Activated CD4-positive, alpha-beta memory T cell treated with anti-CD3 and anti-CD28 coated beads for 36 hours (primary cell): ENCODE measurements at regions not wholly inside any gene's neighbourhood (a gene's known extent, or its start where the extent isn't known, plus 50 kb on each side); places are given as distances from the start of the nearest gene placed in this dataset.
"Not testable (repeated sequence)": the region's sequence is repeated elsewhere in the genome, so short reads cannot be mapped to it uniquely, and the experiment has no call there.

ENCODE experiments used
- CTCF ChIA-PET: fragments of 350-600 bp; sonication (Branson Sonifier 250); formaldehyde crosslinking; loops from one replicate; lab custom pipeline; 2021; ENCODE audit warnings: antibody characterized with exemption, inconsistent platforms; lab: Charles Lee
- POLR2A ChIA-PET: fragments of 350-600 bp; sonication (Branson Sonifier 250); formaldehyde crosslinking; loops from one replicate; lab custom pipeline; 2021; ENCODE audit warnings: antibody characterized with exemption; lab: Charles Lee
- DNase-seq: peaks from one replicate; pipeline ENCODE4 v3.0.0-alpha.2; 2020
- H3K27ac Mint-ChIP-seq: one replicate; pipeline ENCODE4 v1.8.0; 2021; ENCODE audit warnings: mixed read lengths
- H3K27me3 Mint-ChIP-seq: one replicate; pipeline ENCODE4 v1.8.0; 2021; ENCODE audit warnings: mixed read lengths
- H3K36me3 Mint-ChIP-seq: one replicate; pipeline ENCODE4 v1.8.0; 2021; ENCODE audit warnings: mixed read lengths
- H3K4me1 Mint-ChIP-seq: one replicate; pipeline ENCODE4 v1.8.0; 2021; ENCODE audit warnings: low read depth, mixed read lengths
- H3K4me3 Mint-ChIP-seq: one replicate; pipeline ENCODE4 v1.8.0; 2021; ENCODE audit warnings: mild to moderate bottlenecking, mixed read lengths
- H3K9me3 Mint-ChIP-seq: one replicate; pipeline ENCODE4 v1.8.0; 2021; ENCODE audit warnings: mixed read lengths
- intact Hi-C: fragments of 100-400 bp; cut with micrococcal nuclease; formaldehyde crosslinking; loops from one replicate; pipeline ENCODE4 v1.15.1; 2023

DNA sequence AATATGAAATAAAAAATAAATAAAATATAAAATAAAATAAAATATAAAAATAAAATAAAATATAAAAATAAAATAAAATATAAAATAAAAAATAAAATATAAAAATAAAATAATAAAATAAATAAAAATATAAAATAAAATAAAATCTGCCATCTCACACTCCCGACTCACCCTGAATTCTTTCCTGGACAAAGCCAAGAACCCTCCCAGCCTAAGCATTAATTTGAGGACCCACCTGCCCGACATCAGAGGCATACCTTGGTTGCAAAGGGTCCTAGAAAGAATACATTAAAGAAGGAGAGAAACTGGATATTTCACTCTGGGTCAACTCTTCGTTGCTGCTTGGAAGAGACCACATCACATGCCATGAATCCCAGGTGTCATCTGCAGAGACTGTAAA is 138.3 kb downstream of the CRLF2 start:
- intact Hi-C loops, result no loop called here
- H3K27ac Mint-ChIP-seq, result peak overlapping the region; percentile 74
- peaks cover 5% of the 10 kb centered on the region for H3K4me1 Mint-ChIP-seq
- CTCF ChIA-PET, result no interaction called here
- POLR2A ChIA-PET, result no interaction called here
- no peak for DNase-seq
- peaks cover 8% of the 10 kb centered on the region for H3K27me3 Mint-ChIP-seq
- peak overlapping the region; percentile 44 for H3K4me3 Mint-ChIP-seq
- H3K9me3 Mint-ChIP-seq, result peaks cover 14% of the 10 kb centered on the region
- no peaks in the 10 kb centered on the region for H3K36me3 Mint-ChIP-seq

DNA sequence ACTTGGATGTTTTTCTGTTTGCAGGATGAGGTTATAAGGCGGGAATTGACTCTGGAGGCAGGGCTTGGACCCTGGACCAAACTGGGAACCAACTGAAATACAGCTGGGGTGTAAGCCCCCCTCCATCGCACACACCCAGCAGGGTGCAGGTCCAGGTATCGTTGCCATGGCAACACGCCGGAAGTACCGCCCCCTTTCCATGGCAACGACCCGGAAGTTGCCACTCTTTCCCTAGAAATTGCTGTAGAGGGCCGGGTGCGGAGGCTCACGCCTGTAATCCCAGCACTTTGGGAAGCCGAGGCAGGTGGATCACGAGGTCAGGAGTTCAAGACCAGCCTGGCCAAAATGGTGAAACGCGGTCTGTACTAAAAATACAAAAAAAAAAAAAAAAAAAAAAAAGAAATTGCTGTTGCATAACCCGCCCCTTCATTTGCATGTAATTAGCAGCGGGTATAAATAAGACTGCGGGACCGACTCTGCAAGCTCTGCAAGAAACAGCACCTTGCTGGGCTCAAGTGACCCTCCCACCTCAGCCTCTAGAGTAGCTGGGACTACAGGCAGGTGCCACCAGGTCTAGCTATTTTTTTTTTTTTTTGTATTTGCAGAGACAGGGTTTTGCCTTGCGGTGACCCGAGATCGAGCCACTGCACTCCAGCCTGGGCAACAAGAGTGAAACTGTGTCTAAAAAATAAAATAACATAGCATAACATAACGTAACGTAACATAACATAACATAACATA is 139.6 kb downstream of the CRLF2 start:
- intact Hi-C loops, result no loop called here
- peaks cover 8% of the 10 kb centered on the region for H3K27me3 Mint-ChIP-seq
- POLR2A ChIA-PET, result no interaction called here
- peaks cover 14% of the 10 kb centered on the region for H3K9me3 Mint-ChIP-seq
- no peak overlapping the region for H3K27ac Mint-ChIP-seq
- no peak overlapping the region for H3K4me3 Mint-ChIP-seq
- peaks cover 5% of the 10 kb centered on the region for H3K4me1 Mint-ChIP-seq
- H3K36me3 Mint-ChIP-seq, result no peaks in the 10 kb centered on the region
- CTCF ChIA-PET, result no interaction called here
- DNase-seq, result peak; percentile 15

DNA sequence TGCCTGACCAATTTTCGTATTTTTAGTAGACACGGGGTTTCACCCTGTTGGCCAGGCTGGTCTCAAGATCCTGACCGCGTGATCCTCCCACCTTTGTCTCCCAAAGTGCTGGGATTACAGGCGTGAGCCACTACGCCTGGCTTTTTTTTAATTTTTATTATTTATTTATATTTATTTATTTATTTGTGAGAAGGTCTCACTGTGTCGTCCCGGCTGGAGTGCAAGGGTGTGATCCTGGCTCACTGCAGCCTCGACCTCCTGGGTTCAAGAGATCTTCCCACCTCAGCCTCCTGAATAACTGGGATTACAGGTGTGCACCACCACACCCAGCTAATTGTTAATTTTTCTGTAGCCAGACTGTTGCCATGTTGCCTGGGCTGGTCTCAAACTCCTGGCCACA is 141.1 kb downstream of the CRLF2 start:
- peaks cover 3% of the 10 kb centered on the region for H3K27me3 Mint-ChIP-seq
- no peaks in the 10 kb centered on the region for H3K4me1 Mint-ChIP-seq
- no peak overlapping the region for H3K4me3 Mint-ChIP-seq
- ChIA-PET POLR2A (no interaction called here), CTCF (no interaction called here)
- no peak overlapping the region for H3K27ac Mint-ChIP-seq
- H3K36me3 Mint-ChIP-seq, result no peaks in the 10 kb centered on the region
- DNase-seq, result no peak
- peaks cover 14% of the 10 kb centered on the region for H3K9me3 Mint-ChIP-seq
- intact Hi-C loops, result no loop called here

DNA sequence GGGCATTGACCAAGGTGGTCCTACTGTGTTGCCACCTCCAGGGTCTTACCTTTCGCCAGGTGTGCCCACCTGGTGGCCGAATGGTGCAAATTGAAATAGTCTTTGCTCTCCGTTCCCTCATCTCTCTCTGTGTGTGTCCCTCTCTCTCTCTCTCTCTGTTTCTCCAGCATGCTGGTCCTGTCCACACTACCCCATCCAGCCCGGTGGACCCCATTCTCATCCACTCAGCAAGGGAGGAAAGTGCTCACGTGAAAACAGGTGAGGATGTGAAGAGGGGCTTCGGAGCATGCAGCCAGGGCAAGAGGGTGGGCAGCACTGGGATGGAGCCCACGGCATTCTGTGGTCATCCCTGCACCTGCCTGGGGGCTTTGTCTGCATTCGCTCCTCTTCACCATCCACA is 150.1 kb downstream of the CRLF2 start:
- Mint-ChIP-seq H3K4me3 (no peak overlapping the region), H3K4me1 (no peaks in the 10 kb centered on the region), H3K27ac (no peak overlapping the region), H3K27me3 (no peaks in the 10 kb centered on the region), H3K9me3 (peaks cover 16% of the 10 kb centered on the region), H3K36me3 (no peaks in the 10 kb centered on the region)
- POLR2A ChIA-PET, result no interaction called here
- DNase-seq, result no peak
- intact Hi-C loops, result no loop called here
- CTCF ChIA-PET, result no interaction called here

DNA sequence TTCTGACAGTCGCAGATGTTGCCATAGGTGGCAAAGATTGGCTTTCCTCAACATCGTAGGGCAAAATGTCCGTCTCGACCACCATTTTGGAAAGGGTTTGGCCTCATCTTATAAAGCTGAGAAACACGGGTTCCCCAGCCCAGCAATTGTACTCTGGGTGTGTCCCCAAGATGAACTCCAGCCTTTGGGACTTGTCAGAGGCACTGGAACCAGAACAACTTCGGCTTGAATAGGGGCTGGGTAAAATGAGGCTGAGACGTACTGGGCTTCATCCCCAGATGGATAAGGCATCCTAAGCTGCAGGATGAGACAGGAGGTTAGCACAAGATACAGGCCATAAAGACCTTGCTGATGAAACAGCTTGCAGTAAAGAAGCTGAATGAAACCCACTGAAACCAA is 151.9 kb downstream of the CRLF2 start:
- Mint-ChIP-seq H3K9me3 (peaks cover 16% of the 10 kb centered on the region), H3K4me3 (no peak overlapping the region), H3K36me3 (no peaks in the 10 kb centered on the region), H3K27me3 (no peaks in the 10 kb centered on the region), H3K4me1 (no peaks in the 10 kb centered on the region), H3K27ac (no peak overlapping the region)
- no peak for DNase-seq
- ChIA-PET CTCF (no interaction called here), POLR2A (no interaction called here)
- intact Hi-C loops, result no loop called here

DNA sequence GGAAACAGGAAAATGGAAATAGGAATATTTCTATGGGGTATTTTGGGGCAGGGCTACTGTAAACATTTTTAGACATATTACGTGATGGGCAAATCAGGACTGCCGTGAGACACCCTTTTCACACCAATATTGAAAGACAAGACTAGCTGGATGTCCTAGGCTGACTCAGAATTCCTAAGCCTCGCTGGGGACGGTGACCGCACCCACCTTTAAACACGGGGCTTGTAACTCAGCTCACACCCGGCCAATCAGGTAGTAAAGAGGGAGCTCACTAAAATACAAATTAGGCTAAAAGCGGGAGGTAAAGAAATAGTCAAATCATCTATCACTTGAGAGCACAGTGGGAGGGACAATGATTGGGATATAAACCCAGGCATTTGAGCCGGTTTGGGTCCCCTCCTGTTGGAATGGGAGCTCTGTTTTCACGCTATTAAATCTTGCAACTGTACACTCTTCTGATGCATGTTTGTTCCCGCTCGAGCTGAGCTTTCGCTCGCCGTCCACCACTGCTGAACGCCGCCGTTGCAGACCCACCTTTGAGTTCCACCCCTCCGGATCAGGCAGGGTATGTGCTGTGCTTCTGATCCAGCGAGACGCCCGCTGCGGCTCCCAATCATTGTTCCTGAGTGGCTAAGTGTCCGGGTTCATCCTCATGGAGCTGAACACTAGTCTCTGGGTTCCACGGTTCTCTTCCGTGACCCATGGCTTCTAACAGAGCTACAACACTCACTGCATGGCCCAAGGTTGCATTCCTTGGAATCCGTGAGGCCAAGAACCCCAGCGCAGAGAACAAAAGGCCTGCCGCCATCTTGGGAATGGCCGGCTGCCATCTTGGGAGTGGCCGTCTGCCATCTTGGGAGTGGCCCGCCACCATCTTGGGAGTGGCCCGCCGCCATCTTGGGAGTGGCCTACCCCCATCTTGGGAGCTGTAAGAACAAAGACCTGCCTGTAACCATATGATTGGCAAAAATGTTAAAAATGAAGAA is 152.6 kb downstream of the CRLF2 start:
- CTCF ChIA-PET, result no interaction called here
- H3K4me1 Mint-ChIP-seq, result no peaks in the 10 kb centered on the region
- H3K9me3 Mint-ChIP-seq, result peaks cover 18% of the 10 kb centered on the region
- H3K27ac Mint-ChIP-seq, result no peak overlapping the region
- intact Hi-C loops, result no loop called here
- no peaks in the 10 kb centered on the region for H3K36me3 Mint-ChIP-seq
- no peak for DNase-seq
- H3K4me3 Mint-ChIP-seq, result no peak overlapping the region
- H3K27me3 Mint-ChIP-seq, result no peaks in the 10 kb centered on the region
- POLR2A ChIA-PET, result no interaction called here

DNA sequence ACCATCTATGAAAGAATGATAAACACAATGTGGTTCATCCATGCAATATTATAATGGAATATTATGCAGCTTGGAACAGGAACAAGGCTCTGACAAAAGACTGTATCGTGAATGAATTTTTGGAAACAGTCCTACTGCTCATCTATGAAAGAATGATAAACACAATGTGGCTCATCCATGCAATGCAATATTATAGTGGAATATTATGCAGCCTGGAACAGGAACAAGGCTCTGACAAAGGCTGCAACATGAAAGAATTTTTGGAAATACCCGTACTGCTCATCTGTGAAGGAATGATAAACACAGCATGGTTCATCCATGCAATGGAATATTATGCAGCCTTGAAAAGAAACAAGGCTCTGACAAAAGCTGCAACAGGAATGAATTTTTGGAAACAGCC is 158.8 kb downstream of the CRLF2 start:
- CTCF ChIA-PET, H3K27me3 Mint-ChIP-seq, DNase-seq, H3K4me3 Mint-ChIP-seq, intact Hi-C loops, POLR2A ChIA-PET, H3K4me1 Mint-ChIP-seq, H3K27ac Mint-ChIP-seq: not testable (repeated sequence)
- peaks cover 11% of the 10 kb centered on the region for H3K36me3 Mint-ChIP-seq
- H3K9me3 Mint-ChIP-seq, result peaks cover 33% of the 10 kb centered on the region

DNA sequence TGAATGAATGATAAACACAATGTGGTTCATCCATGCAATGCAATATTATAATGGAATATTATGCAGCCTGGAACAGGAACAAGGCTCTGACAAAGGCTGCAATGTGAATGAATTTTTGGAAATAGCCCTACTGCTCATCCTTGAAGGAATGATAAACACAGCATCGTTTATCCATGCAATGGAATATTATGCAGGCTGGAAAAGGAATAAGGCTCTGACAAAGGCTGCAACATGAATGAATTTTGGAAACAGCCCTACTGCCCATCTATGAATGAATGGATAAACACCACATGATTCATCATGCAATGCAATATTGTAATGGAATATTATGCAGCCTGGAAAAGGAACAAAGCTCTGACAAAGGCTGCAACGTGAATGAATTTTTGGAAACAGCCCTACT is 159.4 kb downstream of the CRLF2 start:
- no peak for DNase-seq
- Mint-ChIP-seq H3K4me1 (no peaks in the 10 kb centered on the region), H3K4me3 (no peak overlapping the region), H3K27me3 (no peaks in the 10 kb centered on the region), H3K9me3 (peaks cover 33% of the 10 kb centered on the region), H3K36me3 (peaks cover 11% of the 10 kb centered on the region), H3K27ac (no peak overlapping the region)
- CTCF ChIA-PET, result no interaction called here
- intact Hi-C loops, result no loop called here
- POLR2A ChIA-PET, result no interaction called here

DNA sequence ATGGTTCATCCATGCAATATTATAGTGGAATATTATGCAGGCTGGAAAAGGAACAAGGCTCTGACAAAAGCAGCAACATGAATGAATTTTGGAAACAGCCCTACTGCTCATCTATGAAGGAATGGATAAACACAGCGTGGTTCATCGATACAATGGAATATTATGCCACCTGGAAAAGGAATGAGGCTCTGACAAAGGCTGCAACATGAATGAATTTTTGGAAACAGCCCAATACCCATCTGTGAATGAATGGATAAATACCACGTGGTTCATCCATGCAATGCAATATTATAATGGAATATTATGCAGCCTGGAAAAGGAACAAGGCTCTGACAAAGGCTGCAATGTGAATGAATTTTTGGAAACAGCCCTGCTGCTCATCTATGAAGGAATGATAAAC is 160.4 kb downstream of the CRLF2 start:
- ChIA-PET CTCF (no interaction called here), POLR2A (no interaction called here)
- intact Hi-C loops, result no loop called here
- H3K9me3 Mint-ChIP-seq, result peaks cover 37% of the 10 kb centered on the region
- H3K4me3 Mint-ChIP-seq, result no peak overlapping the region
- H3K27me3 Mint-ChIP-seq, result no peaks in the 10 kb centered on the region
- peaks cover 11% of the 10 kb centered on the region for H3K36me3 Mint-ChIP-seq
- H3K4me1 Mint-ChIP-seq, result no peaks in the 10 kb centered on the region
- no peak overlapping the region for H3K27ac Mint-ChIP-seq
- DNase-seq, result no peak

DNA sequence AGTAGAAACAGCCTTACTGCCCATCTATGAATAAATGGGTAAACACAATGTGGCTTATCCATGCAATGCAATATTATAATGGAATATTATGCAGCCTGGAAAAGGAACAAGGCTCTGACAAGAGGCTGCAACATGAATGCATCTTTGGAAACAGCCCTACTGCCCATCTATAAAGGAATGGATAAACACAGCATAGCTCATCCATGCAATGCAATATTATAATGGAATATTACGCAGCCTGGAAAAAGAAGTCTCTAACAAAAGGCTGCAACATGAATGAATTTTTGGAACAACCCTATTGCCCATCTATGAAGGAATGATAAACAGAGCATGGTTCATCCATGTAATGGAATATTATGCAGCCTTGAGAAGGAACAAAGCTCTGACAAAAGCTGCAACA is 161.0 kb downstream of the CRLF2 start:
- H3K4me1 Mint-ChIP-seq, result no peaks in the 10 kb centered on the region
- H3K27ac Mint-ChIP-seq, result no peak overlapping the region

DNA sequence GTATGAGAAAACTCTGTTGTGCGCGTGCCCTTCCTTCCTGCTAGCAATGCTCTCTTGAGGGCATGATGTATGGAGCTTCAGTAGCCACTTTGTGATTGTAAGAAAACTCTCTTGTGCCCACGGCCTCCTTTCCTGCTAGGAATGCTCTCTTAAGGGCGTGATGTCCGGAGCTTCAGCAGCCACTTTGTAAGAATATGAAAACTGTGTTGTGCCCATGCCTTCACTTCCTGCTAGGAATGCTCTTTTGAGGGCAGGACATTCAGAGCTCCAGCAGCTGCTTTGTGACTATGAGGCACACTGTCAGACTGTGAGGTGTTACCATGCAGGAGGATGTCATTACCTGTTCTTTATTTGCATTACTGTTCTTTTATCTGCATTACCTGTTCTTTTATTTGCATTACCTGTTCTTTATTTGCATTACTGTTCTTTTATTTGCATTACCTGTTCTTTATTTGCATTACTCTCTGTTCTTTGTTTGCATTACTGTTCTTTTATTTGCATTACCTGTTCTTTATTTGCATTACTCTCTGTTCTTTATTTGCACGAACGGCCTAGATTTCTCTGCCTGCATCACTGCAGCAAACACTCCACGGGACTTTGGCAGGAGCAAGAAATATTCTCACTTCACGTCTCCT is 166.7 kb downstream of the CRLF2 start:
- ChIA-PET POLR2A (no interaction called here), CTCF (no interaction called here)
- H3K4me1 Mint-ChIP-seq, result no peaks in the 10 kb centered on the region
- peaks cover 2% of the 10 kb centered on the region for H3K36me3 Mint-ChIP-seq
- no peak overlapping the region for H3K27ac Mint-ChIP-seq
- DNase-seq, result no peak
- peaks cover 21% of the 10 kb centered on the region for H3K9me3 Mint-ChIP-seq
- no peaks in the 10 kb centered on the region for H3K27me3 Mint-ChIP-seq
- no peak overlapping the region for H3K4me3 Mint-ChIP-seq
- intact Hi-C loops, result no loop called here

More for the DNA sequence above, 161.0 kb downstream of the CRLF2 start:
- ChIA-PET CTCF (no interaction called here), POLR2A (no interaction called here)
- no peak for DNase-seq
- peaks cover 11% of the 10 kb centered on the region for H3K36me3 Mint-ChIP-seq
- H3K9me3 Mint-ChIP-seq, result peaks cover 38% of the 10 kb centered on the region
- intact Hi-C loops, result no loop called here
- no peaks in the 10 kb centered on the region for H3K27me3 Mint-ChIP-seq
- H3K4me3 Mint-ChIP-seq, result no peak overlapping the region

DNA sequence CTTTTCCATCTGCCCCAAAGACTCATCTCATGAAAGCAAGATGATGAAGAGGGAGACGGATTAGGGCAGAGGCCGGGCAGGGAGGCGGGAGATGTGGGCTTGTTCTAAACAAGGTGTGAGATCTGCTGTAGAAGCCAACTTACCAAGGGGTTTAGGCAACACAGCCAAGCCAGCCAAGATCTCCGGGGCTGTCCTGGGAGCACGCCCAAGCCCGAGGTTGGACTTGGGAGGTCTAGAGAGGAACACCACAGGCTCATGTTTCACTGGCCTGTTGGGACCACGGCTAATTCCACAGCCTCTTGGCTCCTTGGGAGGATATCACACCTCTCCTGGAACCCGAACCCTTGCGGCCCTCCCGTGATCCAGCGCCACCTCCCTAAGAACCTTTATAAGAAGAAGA is 171.4 kb downstream of the CRLF2 start:
- CTCF ChIA-PET, result no interaction called here
- H3K27ac Mint-ChIP-seq, result no peak overlapping the region
- no peaks in the 10 kb centered on the region for H3K27me3 Mint-ChIP-seq
- H3K4me1 Mint-ChIP-seq, result no peaks in the 10 kb centered on the region
- no peak for DNase-seq
- H3K4me3 Mint-ChIP-seq, result no peak overlapping the region
- intact Hi-C loops, result no loop called here
- peaks cover 14% of the 10 kb centered on the region for H3K9me3 Mint-ChIP-seq
- peaks cover 2% of the 10 kb centered on the region for H3K36me3 Mint-ChIP-seq
- POLR2A ChIA-PET, result no interaction called here
